Gastroesophageal sphincter (tissue), 4 donors: ENCODE measurements at regions not wholly inside any gene's neighbourhood (a gene's known extent, or its start where the extent isn't known, plus 50 kb on each side); places are given as distances from the start of the nearest gene placed in this dataset.
A peak's percentile ranks its signal among the peaks of the same experiment; 100 is the strongest.

ENCODE experiments used
- ATAC-seq: fragments of 150-250 bp; one replicate; pipeline ENCODE4 v1.9.1; 2016; ENCODE audit warnings: mild to moderate bottlenecking, moderate library complexity
- H3K27ac ChIP-seq, 4 donors: fragments of 200-600 bp; sonication (generic) in 3 of 4; 1 replicate in 3 of 4; 2 replicates in 1 of 4; pipeline ENCODE4 v1.5.1; 2016 to 2019
- H3K27me3 ChIP-seq: fragments of 200-600 bp; sonication (generic); one replicate; pipeline ENCODE4 v1.5.1; 2019
- H3K36me3 ChIP-seq, 2 donors: fragments of 200-600 bp; sonication (generic); one replicate each; pipeline ENCODE4 v1.5.1; 2019; ENCODE audit warnings: control low read depth in 1 of 2
- H3K4me1 ChIP-seq, 3 donors: fragments of 200-600 bp; sonication (generic); 1 replicate in 2 of 3; 2 replicates in 1 of 3; pipeline ENCODE4 v1.5.1; 2016 to 2019; ENCODE audit warnings: control low read depth in 2 of 3
- H3K4me3 ChIP-seq, 2 donors: fragments of 200-600 bp; sonication (generic); one replicate each; pipeline ENCODE4 v1.5.1; 2019; ENCODE audit warnings: mild to moderate bottlenecking in 1 of 2, moderate library complexity in 1 of 2
- H3K9me3 ChIP-seq, 3 donors: fragments of 200-600 bp; sonication (generic); one replicate each; pipeline ENCODE4 v1.5.1; 2017 to 2019; ENCODE audit warnings: control low read depth in 2 of 3
- CTCF ChIP-seq, 4 experiments: fragments of 200-600 bp in 2 of 4; fragments of 450-650 bp in 2 of 4; sonication (generic) in 1 of 4; IDR thresholded peaks; one replicate each; pipeline ENCODE4 v1.5.1; 2017 to 2019; ENCODE audit warnings: antibody characterized with exemption in 4 of 4, mild to moderate bottlenecking in 2 of 4, moderate library complexity in 2 of 4
- EP300 ChIP-seq: sonication (generic); formaldehyde crosslinking; IDR thresholded peaks from one replicate; pipeline ENCODE4 v1.6.1; 2017; ENCODE audit warnings: antibody characterized with exemption, mild to moderate bottlenecking
- POLR2A ChIP-seq, 2 donors: fragments of 450-650 bp; IDR thresholded peaks; one replicate each; pipeline ENCODE4 v1.6.1; 2017; ENCODE audit warnings: antibody characterized with exemption in 2 of 2, mild to moderate bottlenecking in 2 of 2, moderate library complexity in 1 of 2
- POLR2AphosphoS5 ChIP-seq: sonication (generic); formaldehyde crosslinking; IDR thresholded peaks from one replicate; pipeline ENCODE4 v1.6.1; 2017; ENCODE audit warnings: antibody characterized with exemption
- WGBS, 2 donors: methylation state at CpG; one replicate each; pipeline ENCODE4 v1.1.5; 2018; ENCODE audit warnings: low coverage in 1 of 2; 5-methylcytosine and 5-hydroxymethylcytosine counted together

- Histone ChIP-seq H3K27me3 (peaks cover 96% of the 10 kb centered on the region), H3K9me3 (no peaks in the 10 kb centered on the region), H3K36me3 (no peaks in the 10 kb centered on the region), H3K4me3 (peak overlapping the region; percentile 17 to 45), H3K4me1 (peaks cover 0 to 13% (median 0%) of the 10 kb centered on the region in 3 donors), H3K27ac (peak overlapping the region in 3 of 4 donors; percentile 63 to 73 (median 64))
- WGBS, 2 donors, result 4 to 15% methylated on average over 5 to 29 of the region's 58 CpGs
- ATAC-seq, result no peak
- TF ChIP-seq EP300 (no peak), POLR2AphosphoS5 (no peak), POLR2A (IDR thresholded peaks at IDR 0.05) (no peak), CTCF (IDR thresholded peaks at IDR 0.05) (no peak)
These were observed 53.9 kb upstream of the CEACAM21 start for GRCh38 chr19:41521931-41522555.

GRCh38 chr19:41525989-41526388 is 50.0 kb upstream of the CEACAM21 start:
- WGBS, 2 donors, result 26 to 43% methylated on average over 1 of the region's 1 CpG
- H3K27ac ChIP-seq, result no peak overlapping the region
- peaks cover 86% of the 10 kb centered on the region for H3K27me3 ChIP-seq
- no peak for ATAC-seq
- TF ChIP-seq POLR2A (IDR thresholded peaks at IDR 0.05), result no peak
- no peak for TF ChIP-seq POLR2AphosphoS5
- TF ChIP-seq EP300, result no peak
- no peak for TF ChIP-seq CTCF (IDR thresholded peaks at IDR 0.05)
- H3K9me3 ChIP-seq, result no peaks in the 10 kb centered on the region
- no peak overlapping the region for H3K4me3 ChIP-seq
- no peaks in the 10 kb centered on the region for H3K36me3 ChIP-seq
- peaks cover 0 to 13% (median 0%) of the 10 kb centered on the region in 3 donors for H3K4me1 ChIP-seq
